ENCODE measurements at regions not wholly inside any gene's neighbourhood (a gene's known extent, or its start where the extent isn't known, plus 50 kb on each side); places are given as distances from the start of the nearest gene placed in this dataset.
A peak's percentile ranks its signal among the peaks of the same experiment; 100 is the strongest.

DNA sequence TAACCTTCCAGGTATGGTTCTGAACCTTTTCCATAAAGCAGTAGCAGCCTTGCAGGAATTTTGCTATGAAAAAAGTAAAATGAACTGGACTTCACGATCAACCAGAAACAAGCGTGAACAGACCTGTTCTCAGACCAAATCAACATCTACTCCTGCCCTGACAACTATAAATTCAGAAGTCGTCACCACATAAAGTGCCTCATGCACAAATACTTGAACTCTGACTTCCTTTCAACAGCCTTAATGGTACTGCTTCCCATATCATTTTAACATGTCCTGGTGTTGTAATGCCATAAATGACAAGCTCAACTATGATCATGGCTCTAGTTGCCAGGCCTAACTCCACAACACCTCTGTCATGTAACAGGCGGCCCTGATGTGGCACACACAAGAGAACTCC, 262.4 kb downstream of the MTX2 start:
- no peak overlapping the region for H3K9ac ChIP-seq (ENCODE audit: low read length in 3 of 3)
- H3K36me3 ChIP-seq (ENCODE audit: control insufficient read depth in 2 of 3, insufficient read depth in 3 of 3, low read length in 3 of 3), result no peaks in the 10 kb centered on the region
- H3K4me3 ChIP-seq (ENCODE audit: low read length in 3 of 3), result no peak overlapping the region
- no peak overlapping the region for H3K27ac ChIP-seq (ENCODE audit: low read depth in 2 of 2, low read length in 2 of 2)
- FAIRE-seq (no peak), DNase-seq (no peak)
- TF ChIP-seq, protein P1, sequence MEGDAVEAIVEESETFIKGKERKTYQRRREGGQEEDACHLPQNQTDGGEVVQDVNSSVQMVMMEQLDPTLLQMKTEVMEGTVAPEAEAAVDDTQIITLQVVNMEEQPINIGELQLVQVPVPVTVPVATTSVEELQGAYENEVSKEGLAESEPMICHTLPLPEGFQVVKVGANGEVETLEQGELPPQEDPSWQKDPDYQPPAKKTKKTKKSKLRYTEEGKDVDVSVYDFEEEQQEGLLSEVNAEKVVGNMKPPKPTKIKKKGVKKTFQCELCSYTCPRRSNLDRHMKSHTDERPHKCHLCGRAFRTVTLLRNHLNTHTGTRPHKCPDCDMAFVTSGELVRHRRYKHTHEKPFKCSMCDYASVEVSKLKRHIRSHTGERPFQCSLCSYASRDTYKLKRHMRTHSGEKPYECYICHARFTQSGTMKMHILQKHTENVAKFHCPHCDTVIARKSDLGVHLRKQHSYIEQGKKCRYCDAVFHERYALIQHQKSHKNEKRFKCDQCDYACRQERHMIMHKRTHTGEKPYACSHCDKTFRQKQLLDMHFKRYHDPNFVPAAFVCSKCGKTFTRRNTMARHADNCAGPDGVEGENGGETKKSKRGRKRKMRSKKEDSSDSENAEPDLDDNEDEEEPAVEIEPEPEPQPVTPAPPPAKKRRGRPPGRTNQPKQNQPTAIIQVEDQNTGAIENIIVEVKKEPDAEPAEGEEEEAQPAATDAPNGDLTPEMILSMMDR (IDR thresholded peaks at IDR 0.05; ENCODE audit: borderline replicate concordance, extremely low read depth, insufficient read depth), result no peak
- intact Hi-C loops (cut with DNase I), result no loop called here
- no peaks in the 10 kb centered on the region for H3K9me3 ChIP-seq (ENCODE audit: control insufficient read depth in 2 of 3, insufficient read depth in 1 of 3, low read length in 3 of 3)
- H3K27me3 ChIP-seq (ENCODE audit: control insufficient read depth, insufficient read depth, low read length), result no peaks in the 10 kb centered on the region
- H3K4me1 ChIP-seq (ENCODE audit: control insufficient read depth in 2 of 3, insufficient read depth in 2 of 3, low read depth in 1 of 3, low read length in 3 of 3), result peaks cover 0 to 9% (median 8%) of the 10 kb centered on the region in 3 donors

DNA sequence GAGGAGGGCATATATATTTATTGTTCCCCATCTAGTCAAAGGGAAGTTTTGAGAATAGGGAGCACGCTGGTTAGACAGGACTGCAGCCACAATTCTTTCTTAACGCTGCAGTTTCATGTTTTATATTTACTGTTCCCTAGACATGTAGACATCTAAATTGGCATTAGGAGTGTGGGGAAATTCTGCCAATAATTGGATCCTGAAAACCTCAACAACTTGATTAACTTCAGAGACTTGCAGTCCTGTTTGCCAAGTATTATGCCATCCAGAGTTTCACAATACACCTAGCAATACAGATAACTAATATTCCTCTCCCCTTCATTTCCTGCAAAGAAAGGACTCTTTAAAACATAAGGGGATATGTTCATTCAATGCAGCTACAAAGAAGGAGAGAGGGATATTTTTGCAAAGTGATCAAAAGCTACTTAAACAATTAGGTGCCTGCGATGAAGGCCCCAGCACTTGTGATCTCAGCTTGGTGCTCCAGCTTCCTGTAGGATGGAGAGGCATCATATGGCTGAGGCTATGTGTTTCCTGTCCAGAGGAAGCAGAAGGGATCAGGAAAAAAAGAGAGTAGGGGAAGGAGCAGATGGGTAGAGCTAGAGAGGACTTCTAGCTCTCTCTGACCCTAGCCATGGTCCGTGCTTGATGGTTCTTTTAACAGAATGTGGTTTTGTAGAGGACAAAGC, 264.4 kb downstream of the MTX2 start:
- no peaks in the 10 kb centered on the region for H3K9me3 ChIP-seq (ENCODE audit: control insufficient read depth in 2 of 3, insufficient read depth in 1 of 3, low read length in 3 of 3)
- no peak for DNase-seq
- H3K27ac ChIP-seq (ENCODE audit: low read depth in 2 of 2, low read length in 2 of 2), result no peak overlapping the region
- peaks cover 0 to 5% (median 2%) of the 10 kb centered on the region in 3 donors for H3K4me1 ChIP-seq (ENCODE audit: control insufficient read depth in 2 of 3, insufficient read depth in 2 of 3, low read depth in 1 of 3, low read length in 3 of 3)
- H3K27me3 ChIP-seq (ENCODE audit: control insufficient read depth, insufficient read depth, low read length), result no peaks in the 10 kb centered on the region
- TF ChIP-seq, protein P1 (IDR thresholded peaks at IDR 0.05; ENCODE audit: borderline replicate concordance, extremely low read depth, insufficient read depth), result no peak
- H3K36me3 ChIP-seq (ENCODE audit: control insufficient read depth in 2 of 3, insufficient read depth in 3 of 3, low read length in 3 of 3), result no peaks in the 10 kb centered on the region
- H3K9ac ChIP-seq (ENCODE audit: low read length in 3 of 3), result no peak overlapping the region
- no peak overlapping the region for H3K4me3 ChIP-seq (ENCODE audit: low read length in 3 of 3)
- intact Hi-C loops (cut with DNase I), result no loop called here
- no peak for FAIRE-seq

DNA sequence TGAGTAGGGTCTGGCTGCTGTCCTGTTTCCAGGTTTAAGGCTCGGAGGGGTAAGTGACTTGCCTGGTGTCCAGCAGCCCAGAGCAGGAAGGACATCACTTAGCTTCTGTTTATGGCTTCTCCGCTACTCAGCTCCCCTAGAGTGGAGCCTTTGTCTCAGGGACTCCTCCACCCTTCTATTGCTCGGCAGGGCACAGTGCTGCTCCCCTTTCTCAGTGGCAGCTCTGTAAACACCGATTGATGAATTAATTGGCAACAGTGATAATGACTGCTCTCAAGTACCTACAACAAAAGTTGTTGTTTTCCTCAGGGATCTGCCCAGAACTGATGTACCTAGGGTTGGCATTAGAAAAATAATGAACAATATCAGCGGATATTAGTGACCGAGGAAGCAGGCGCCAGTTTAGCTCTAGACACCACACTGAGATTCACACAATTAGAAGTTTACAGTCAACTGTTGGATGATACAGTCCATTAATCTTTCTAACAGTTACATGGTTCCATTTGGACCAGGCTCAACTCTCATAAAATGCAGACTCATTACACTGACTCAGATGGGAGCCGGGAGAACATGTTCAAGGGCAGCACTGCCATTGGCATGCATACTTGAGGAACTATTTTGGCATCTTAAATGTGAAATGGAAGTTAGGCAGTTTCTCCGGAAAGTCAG, 265.7 kb downstream of the MTX2 start:
- H3K4me1 ChIP-seq (ENCODE audit: control insufficient read depth in 2 of 3, insufficient read depth in 2 of 3, low read depth in 1 of 3, low read length in 3 of 3), result peaks cover 0 to 5% (median 2%) of the 10 kb centered on the region in 3 donors
- peak overlapping the region; percentile 33 to 53 for H3K27ac ChIP-seq (ENCODE audit: low read depth in 2 of 2, low read length in 2 of 2)
- no peaks in the 10 kb centered on the region for H3K36me3 ChIP-seq (ENCODE audit: control insufficient read depth in 2 of 3, insufficient read depth in 3 of 3, low read length in 3 of 3)
- TF ChIP-seq, protein P1 (IDR thresholded peaks at IDR 0.05; ENCODE audit: borderline replicate concordance, extremely low read depth, insufficient read depth), result no peak
- no peak overlapping the region for H3K9ac ChIP-seq (ENCODE audit: low read length in 3 of 3)
- no peaks in the 10 kb centered on the region for H3K27me3 ChIP-seq (ENCODE audit: control insufficient read depth, insufficient read depth, low read length)
- intact Hi-C loops (cut with DNase I), result no loop called here
- H3K4me3 ChIP-seq (ENCODE audit: low read length in 3 of 3), result no peak overlapping the region
- peak in 3 of 5 donors; percentile 37 to 71 (median 43) for DNase-seq
- peak; percentile 8 for FAIRE-seq
- H3K9me3 ChIP-seq (ENCODE audit: control insufficient read depth in 2 of 3, insufficient read depth in 1 of 3, low read length in 3 of 3), result no peaks in the 10 kb centered on the region
